ENCODE measurements at regions not wholly inside any gene's neighbourhood (a gene's known extent, or its start where the extent isn't known, plus 50 kb on each side); places are given as distances from the start of the nearest gene placed in this dataset.

- Mint-ChIP-seq H3K9me3 (ENCODE audit: unreplicated experiment) (no peaks in the 10 kb centered on the region), H3K4me3 (ENCODE audit: unreplicated experiment) (no peak overlapping the region), H3K36me3 (ENCODE audit: insufficient read depth, unreplicated experiment) (no peaks in the 10 kb centered on the region), H3K4me1 (ENCODE audit: insufficient read depth, unreplicated experiment) (no peaks in the 10 kb centered on the region), H3K27ac (ENCODE audit: low read depth, unreplicated experiment) (no peak overlapping the region), H3K27me3 (ENCODE audit: insufficient read depth, unreplicated experiment) (peaks cover 6% of the 10 kb centered on the region)
- ChIA-PET CTCF (no interaction called here), POLR2A (no interaction called here)
- intact Hi-C loops (cut with micrococcal nuclease): no loop called here
- DNase-seq (ENCODE audit: unreplicated experiment): no peak
- TF ChIP-seq CTCF (IDR thresholded peaks at IDR 0.05; ENCODE audit: unreplicated experiment): no peak
- no TSS peak for BruUV-seq (replicated peaks)
Measured at GRCh38 chr6:72530152-72530551, 91.7 kb upstream of the KCNQ5 start.

- Mint-ChIP-seq H3K36me3 (ENCODE audit: insufficient read depth, unreplicated experiment) (no peaks in the 10 kb centered on the region), H3K27ac (ENCODE audit: low read depth, unreplicated experiment) (no peak overlapping the region), H3K4me1 (ENCODE audit: insufficient read depth, unreplicated experiment) (no peaks in the 10 kb centered on the region), H3K4me3 (ENCODE audit: unreplicated experiment) (no peak overlapping the region), H3K27me3 (ENCODE audit: insufficient read depth, unreplicated experiment) (peaks cover 12% of the 10 kb centered on the region), H3K9me3 (ENCODE audit: unreplicated experiment) (no peaks in the 10 kb centered on the region)
- DNase-seq (ENCODE audit: unreplicated experiment): no peak
- intact Hi-C loops (cut with micrococcal nuclease): no loop called here
- no peak for TF ChIP-seq CTCF (IDR thresholded peaks at IDR 0.05; ENCODE audit: unreplicated experiment)
- ChIA-PET CTCF (no interaction called here), POLR2A (no interaction called here)
- no TSS peak for BruUV-seq (replicated peaks)
Measured at GRCh38 chr6:72530750-72531149, 91.1 kb upstream of the KCNQ5 start.

- no peaks in the 10 kb centered on the region for H3K4me1 Mint-ChIP-seq (ENCODE audit: insufficient read depth, unreplicated experiment)
- H3K36me3 Mint-ChIP-seq (ENCODE audit: insufficient read depth, unreplicated experiment): no peaks in the 10 kb centered on the region
- no peak overlapping the region for H3K4me3 Mint-ChIP-seq (ENCODE audit: unreplicated experiment)
- H3K27ac Mint-ChIP-seq (ENCODE audit: low read depth, unreplicated experiment): no peak overlapping the region
- no peak for TF ChIP-seq CTCF (IDR thresholded peaks at IDR 0.05; ENCODE audit: unreplicated experiment)
- intact Hi-C loops (cut with micrococcal nuclease): no loop called here
- ChIA-PET POLR2A (no interaction called here), CTCF (interaction anchor here (1.9 kb wide), 1 partner anchor 122 kb away, joined by 6 read pairs; no protein-coding TSS in a partner anchor)
- no peak for DNase-seq (ENCODE audit: unreplicated experiment)
- BruUV-seq (replicated peaks): no TSS peak
- no peaks in the 10 kb centered on the region for H3K9me3 Mint-ChIP-seq (ENCODE audit: unreplicated experiment)
- H3K27me3 Mint-ChIP-seq (ENCODE audit: insufficient read depth, unreplicated experiment): peaks cover 20% of the 10 kb centered on the region
Measured at GRCh38 chr6:72533606-72534005, 88.3 kb upstream of the KCNQ5 start.

- Mint-ChIP-seq H3K36me3 (ENCODE audit: insufficient read depth, unreplicated experiment) (no peaks in the 10 kb centered on the region), H3K27me3 (ENCODE audit: insufficient read depth, unreplicated experiment) (peaks cover 20% of the 10 kb centered on the region), H3K4me1 (ENCODE audit: insufficient read depth, unreplicated experiment) (no peaks in the 10 kb centered on the region), H3K4me3 (ENCODE audit: unreplicated experiment) (no peak overlapping the region), H3K27ac (ENCODE audit: low read depth, unreplicated experiment) (no peak overlapping the region), H3K9me3 (ENCODE audit: unreplicated experiment) (no peaks in the 10 kb centered on the region)
- BruUV-seq (replicated peaks): no TSS peak
- TF ChIP-seq CTCF (IDR thresholded peaks at IDR 0.05; ENCODE audit: unreplicated experiment): no peak
- CTCF ChIA-PET: interaction anchor here (1.0 to 1.9 kb wide), 2 partner anchors 21 to 122 kb away, joined by 6 read pairs; no protein-coding TSS in a partner anchor
- POLR2A ChIA-PET: no interaction called here
- intact Hi-C loops (cut with micrococcal nuclease): no loop called here
- DNase-seq (ENCODE audit: unreplicated experiment): no peak
Measured at GRCh38 chr6:72534236-72534635, 87.6 kb upstream of the KCNQ5 start.
